ENCODE measurements at regions not wholly inside any gene's neighbourhood (a gene's known extent, or its start where the extent isn't known, plus 50 kb on each side); places are given as distances from the start of the nearest gene placed in this dataset.
"Not testable (repeated sequence)": the region's sequence is repeated elsewhere in the genome, so short reads cannot be mapped to it uniquely, and the experiment has no call there.

GRCh38 chr10:30134171-30134945 is 75.0 kb upstream of the JCAD start:
- Histone ChIP-seq H3K27me3 (ENCODE audit: control insufficient read depth in 2 of 2, insufficient read depth in 2 of 2, low read length in 2 of 2) (no peaks in the 10 kb centered on the region), H2AFZ (ENCODE audit: insufficient read depth, low read depth, low read length, poor library complexity, severe bottlenecking) (no peak overlapping the region), H4K20me1 (ENCODE audit: insufficient read depth, low read length) (no peaks in the 10 kb centered on the region), H3K4me1 (ENCODE audit: control insufficient read depth in 1 of 2, insufficient read depth in 2 of 2, low read length in 2 of 2) (no peaks in the 10 kb centered on the region), H3K4me2 (replicated peaks; ENCODE audit: extremely low read depth, low read length, poor library complexity, severe bottlenecking) (no peak overlapping the region), H3K4me3 (replicated peaks in 1 of 3; ENCODE audit: low read depth in 2 of 3, low read length in 3 of 3) (no peak overlapping the region), H3K79me2 (ENCODE audit: insufficient read depth, low read length) (no peaks in the 10 kb centered on the region), H3K36me3 (replicated peaks in 1 of 2; ENCODE audit: control insufficient read depth in 1 of 2, insufficient read depth in 2 of 2, low read length in 2 of 2) (no peaks in the 10 kb centered on the region), H3K27ac (ENCODE audit: low read depth in 1 of 2, low read length in 2 of 2) (no peak overlapping the region), H3K9me3 (replicated peaks in 1 of 2; ENCODE audit: control insufficient read depth in 1 of 2, insufficient read depth in 1 of 2, low read length in 2 of 2) (no peaks in the 10 kb centered on the region), H3K9ac (ENCODE audit: insufficient read depth, low read length, poor library complexity, severe bottlenecking) (no peak overlapping the region)
- Mint-ChIP-seq H3K4me1 (no peaks in the 10 kb centered on the region), H3K9me3 (peaks cover 0 to 2% (median 0%) of the 10 kb centered on the region in 7 donors), H3K27me3 (ENCODE audit: low read depth in 3 of 3) (peaks cover 0 to 2% (median 2%) of the 10 kb centered on the region in 3 donors), H3K27ac (no peak overlapping the region), H3K36me3 (no peaks in the 10 kb centered on the region), H3K4me3 (no peak overlapping the region)
- WGBS (ENCODE audit: insufficient coverage) = 73% methylated on average over 8 of the region's 11 CpGs
- DNase-seq = no peak
- intact Hi-C loops (cut with micrococcal nuclease) = no loop called here
- TF ChIP-seq CTCF (IDR thresholded peaks at IDR 0.05) = no peak

- Histone ChIP-seq H3K36me3 (replicated peaks in 1 of 2; ENCODE audit: control insufficient read depth in 1 of 2, insufficient read depth in 2 of 2, low read length in 2 of 2) (no peaks in the 10 kb centered on the region), H3K27ac (ENCODE audit: low read depth in 1 of 2, low read length in 2 of 2) (no peak overlapping the region), H3K9ac (ENCODE audit: insufficient read depth, low read length, poor library complexity, severe bottlenecking) (no peak overlapping the region), H3K27me3 (ENCODE audit: control insufficient read depth in 2 of 2, insufficient read depth in 2 of 2, low read length in 2 of 2) (no peaks in the 10 kb centered on the region), H4K20me1 (ENCODE audit: insufficient read depth, low read length) (no peaks in the 10 kb centered on the region), H3K79me2 (ENCODE audit: insufficient read depth, low read length) (no peaks in the 10 kb centered on the region), H3K4me1 (ENCODE audit: control insufficient read depth in 1 of 2, insufficient read depth in 2 of 2, low read length in 2 of 2) (no peaks in the 10 kb centered on the region), H2AFZ (ENCODE audit: insufficient read depth, low read depth, low read length, poor library complexity, severe bottlenecking) (no peak overlapping the region), H3K4me3 (replicated peaks in 1 of 3; ENCODE audit: low read depth in 2 of 3, low read length in 3 of 3) (no peak overlapping the region), H3K4me2 (replicated peaks; ENCODE audit: extremely low read depth, low read length, poor library complexity, severe bottlenecking) (no peak overlapping the region), H3K9me3 (replicated peaks in 1 of 2; ENCODE audit: control insufficient read depth in 1 of 2, insufficient read depth in 1 of 2, low read length in 2 of 2) (no peaks in the 10 kb centered on the region)
- no peaks in the 10 kb centered on the region for H3K36me3 Mint-ChIP-seq
- H3K27ac Mint-ChIP-seq = peak overlapping the region in 1 of 7 donors; percentile 13
- TF ChIP-seq CTCF (IDR thresholded peaks at IDR 0.05) = no peak
- H3K4me1 Mint-ChIP-seq = no peaks in the 10 kb centered on the region
- no CpG with 5 or more reads among the region's 1 CpG for WGBS (ENCODE audit: insufficient coverage)
- intact Hi-C loops (cut with micrococcal nuclease) = no loop called here
- no peak overlapping the region for H3K4me3 Mint-ChIP-seq
- H3K27me3 Mint-ChIP-seq (ENCODE audit: low read depth in 3 of 3) = peaks cover 0 to 2% (median 2%) of the 10 kb centered on the region in 3 donors
- H3K9me3 Mint-ChIP-seq = peaks cover 0 to 2% (median 0%) of the 10 kb centered on the region in 7 donors
- no peak for DNase-seq
These were observed 73.8 kb upstream of the JCAD start for GRCh38 chr10:30133198-30133597.

- H3K4me2 ChIP-seq (replicated peaks; ENCODE audit: extremely low read depth, low read length, poor library complexity, severe bottlenecking); H3K36me3 ChIP-seq (replicated peaks in 1 of 2; ENCODE audit: control insufficient read depth in 1 of 2, insufficient read depth in 2 of 2, low read length in 2 of 2); H3K9ac ChIP-seq (ENCODE audit: insufficient read depth, low read length, poor library complexity, severe bottlenecking); H3K36me3 Mint-ChIP-seq; H3K4me3 ChIP-seq (replicated peaks in 1 of 3; ENCODE audit: low read depth in 2 of 3, low read length in 3 of 3); intact Hi-C loops (cut with micrococcal nuclease); H3K27ac ChIP-seq (ENCODE audit: low read depth in 1 of 2, low read length in 2 of 2); H3K9me3 ChIP-seq (replicated peaks in 1 of 2; ENCODE audit: control insufficient read depth in 1 of 2, insufficient read depth in 1 of 2, low read length in 2 of 2); H3K4me1 Mint-ChIP-seq; H2AFZ ChIP-seq (ENCODE audit: insufficient read depth, low read depth, low read length, poor library complexity, severe bottlenecking); H3K79me2 ChIP-seq (ENCODE audit: insufficient read depth, low read length); DNase-seq; H3K4me3 Mint-ChIP-seq; H3K27me3 ChIP-seq (ENCODE audit: control insufficient read depth in 2 of 2, insufficient read depth in 2 of 2, low read length in 2 of 2); H4K20me1 ChIP-seq (ENCODE audit: insufficient read depth, low read length); H3K27ac Mint-ChIP-seq; H3K27me3 Mint-ChIP-seq (ENCODE audit: low read depth in 3 of 3); H3K9me3 Mint-ChIP-seq; H3K4me1 ChIP-seq (ENCODE audit: control insufficient read depth in 1 of 2, insufficient read depth in 2 of 2, low read length in 2 of 2): not testable (repeated sequence)
- WGBS (ENCODE audit: insufficient coverage) = 98% methylated on average over 11 of the region's 13 CpGs
These were observed 72.0 kb upstream of the JCAD start for GRCh38 chr10:30131369-30131768.
